Activated B cell treated with CpG ODN at 0.5 μM for 24 hours (primary cell): ENCODE measurements at regions not wholly inside any gene's neighbourhood (a gene's known extent, or its start where the extent isn't known, plus 50 kb on each side); places are given as distances from the start of the nearest gene placed in this dataset.

Source experiments
- ATAC-seq: fragments of 200-7000 bp; cut with Tn5 transposase; one replicate; pipeline ENCODE4 v1.10.0; 2021; ENCODE audit warnings: low read depth, mild to moderate bottlenecking, moderate library complexity
- CTCF ChIA-PET: fragments of 350-600 bp; sonication (Branson Sonifier 250); formaldehyde crosslinking; loops from one replicate; lab custom pipeline; 2021; ENCODE audit warnings: antibody characterized with exemption; lab: Charles Lee
- POLR2A ChIA-PET: fragments of 350-600 bp; sonication (Branson Sonifier 250); formaldehyde crosslinking; loops from one replicate; lab custom pipeline; 2021; ENCODE audit warnings: antibody characterized with exemption; lab: Charles Lee
- DNase-seq: peaks from one replicate; pipeline ENCODE4 v3.0.0; 2022
- H3K27ac Mint-ChIP-seq: one replicate; pipeline ENCODE4 v1.8.0; 2020; ENCODE audit warnings: mixed read lengths
- H3K27me3 Mint-ChIP-seq: one replicate; pipeline ENCODE4 v1.8.0; 2021; ENCODE audit warnings: mixed read lengths
- H3K36me3 Mint-ChIP-seq: one replicate; pipeline ENCODE4 v1.8.0; 2021; ENCODE audit warnings: low read depth, mixed read lengths
- H3K4me1 Mint-ChIP-seq: one replicate; pipeline ENCODE4 v1.8.0; 2021; ENCODE audit warnings: mixed read lengths
- H3K4me3 Mint-ChIP-seq: one replicate; pipeline ENCODE4 v1.8.0; 2020; ENCODE audit warnings: mild to moderate bottlenecking, mixed read lengths
- H3K9me3 Mint-ChIP-seq: one replicate; pipeline ENCODE4 v1.8.0; 2020; ENCODE audit warnings: mixed read lengths
- CTCF ChIP-seq: fragments of 200-600 bp; IDR thresholded peaks from one replicate; pipeline ENCODE4 v1.8.0; 2022; ENCODE audit warnings: antibody characterized with exemption, mild to moderate bottlenecking
- intact Hi-C: fragments of 100-400 bp; cut with micrococcal nuclease; formaldehyde crosslinking; loops from one replicate; pipeline ENCODE4 v1.15.1; 2024

GRCh38 chr2:67515538-67515937 lies 118.4 kb downstream of the ETAA1 start:
- no peak for TF ChIP-seq CTCF
- no peak for ATAC-seq
- intact Hi-C loops, result no loop called here
- Mint-ChIP-seq H3K27ac (no peak overlapping the region), H3K9me3 (no peaks in the 10 kb centered on the region), H3K36me3 (no peaks in the 10 kb centered on the region), H3K4me1 (no peaks in the 10 kb centered on the region), H3K27me3 (no peaks in the 10 kb centered on the region), H3K4me3 (no peak overlapping the region)
- POLR2A ChIA-PET, result no interaction called here
- no peak for DNase-seq
- CTCF ChIA-PET, result no interaction called here

- POLR2A ChIA-PET, result no interaction called here
- CTCF ChIA-PET, result no interaction called here
- Mint-ChIP-seq H3K4me3 (no peak overlapping the region), H3K27ac (no peak overlapping the region), H3K9me3 (no peaks in the 10 kb centered on the region), H3K36me3 (no peaks in the 10 kb centered on the region), H3K4me1 (no peaks in the 10 kb centered on the region), H3K27me3 (no peaks in the 10 kb centered on the region)
- ATAC-seq (no peak), DNase-seq (no peak)
- intact Hi-C loops, result no loop called here
- no peak for TF ChIP-seq CTCF
These were observed 119.2 kb downstream of the ETAA1 start for GRCh38 chr2:67516362-67516761.

- DNase-seq (no peak), ATAC-seq (no peak)
- Mint-ChIP-seq H3K4me3 (no peak overlapping the region), H3K27ac (no peak overlapping the region), H3K36me3 (no peaks in the 10 kb centered on the region), H3K9me3 (no peaks in the 10 kb centered on the region), H3K27me3 (no peaks in the 10 kb centered on the region), H3K4me1 (no peaks in the 10 kb centered on the region)
- TF ChIP-seq CTCF, result no peak
- ChIA-PET POLR2A (no interaction called here), CTCF (no interaction called here)
- intact Hi-C loops, result no loop called here
These were observed 119.9 kb downstream of the ETAA1 start for GRCh38 chr2:67516899-67517530.

GRCh38 chr2:67522148-67522547 lies 125.0 kb downstream of the ETAA1 start:
- Mint-ChIP-seq H3K36me3 (no peaks in the 10 kb centered on the region), H3K9me3 (no peaks in the 10 kb centered on the region), H3K4me3 (no peak overlapping the region), H3K27me3 (no peaks in the 10 kb centered on the region), H3K27ac (no peak overlapping the region), H3K4me1 (no peaks in the 10 kb centered on the region)
- ChIA-PET CTCF (no interaction called here), POLR2A (no interaction called here)
- no peak for TF ChIP-seq CTCF
- ATAC-seq, result no peak
- intact Hi-C loops, result no loop called here
- no peak for DNase-seq

- no peaks in the 10 kb centered on the region for H3K36me3 Mint-ChIP-seq
- no peak for ATAC-seq
- ChIA-PET CTCF (no interaction called here), POLR2A (no interaction called here)
- H3K4me1 Mint-ChIP-seq, result no peaks in the 10 kb centered on the region
- no peak overlapping the region for H3K27ac Mint-ChIP-seq
- TF ChIP-seq CTCF, result no peak
- H3K27me3 Mint-ChIP-seq, result no peaks in the 10 kb centered on the region
- no peak overlapping the region for H3K4me3 Mint-ChIP-seq
- H3K9me3 Mint-ChIP-seq, result no peaks in the 10 kb centered on the region
- intact Hi-C loops, result no loop called here
- DNase-seq, result no peak
These were observed 127.1 kb downstream of the ETAA1 start for GRCh38 chr2:67524213-67524612.
